ENCODE measurements at regions not wholly inside any gene's neighbourhood (a gene's known extent, or its start where the extent isn't known, plus 50 kb on each side); places are given as distances from the start of the nearest gene placed in this dataset.
"Not testable (repeated sequence)": the region's sequence is repeated elsewhere in the genome, so short reads cannot be mapped to it uniquely, and the experiment has no call there.

- no peak for TF ChIP-seq CTCF (IDR thresholded peaks at IDR 0.05; ENCODE audit: low read depth, low read length)
- DNase-seq (ENCODE audit: extremely low read depth, low read depth): no peak
Measured at GRCh38 chr14:31911160-31911559, 165.9 kb upstream of the ARHGAP5 start.

GRCh38 chr14:31913370-31913769, 163.7 kb upstream of the ARHGAP5 start:
- no peak for DNase-seq (ENCODE audit: extremely low read depth, low read depth)
- TF ChIP-seq CTCF (IDR thresholded peaks at IDR 0.05; ENCODE audit: low read depth, low read length): no peak

- not testable (repeated sequence) for DNase-seq (ENCODE audit: extremely low read depth, low read depth)
Measured at GRCh38 chr14:31918289-31918688, 158.8 kb upstream of the ARHGAP5 start.

GRCh38 chr14:31920001-31920400, 157.1 kb upstream of the ARHGAP5 start:
- DNase-seq (ENCODE audit: extremely low read depth, low read depth): no peak
- TF ChIP-seq CTCF (IDR thresholded peaks at IDR 0.05; ENCODE audit: low read depth, low read length): no peak

GRCh38 chr14:31920989-31921650, 156.0 kb upstream of the ARHGAP5 start:
- no peak for DNase-seq (ENCODE audit: extremely low read depth, low read depth)
- no peak for TF ChIP-seq CTCF (IDR thresholded peaks at IDR 0.05; ENCODE audit: low read depth, low read length)

GRCh38 chr14:31921721-31922120, 155.4 kb upstream of the ARHGAP5 start:
- no peak for TF ChIP-seq CTCF (IDR thresholded peaks at IDR 0.05; ENCODE audit: low read depth, low read length)
- DNase-seq (ENCODE audit: extremely low read depth, low read depth): no peak

- peak; percentile 44 for TF ChIP-seq CTCF (IDR thresholded peaks at IDR 0.05; ENCODE audit: low read depth, low read length)
- DNase-seq (ENCODE audit: extremely low read depth, low read depth): no peak
Measured at GRCh38 chr14:31926123-31926522, 151.0 kb upstream of the ARHGAP5 start.
